K562 (cell line): ENCODE measurements at regions not wholly inside any gene's neighbourhood (a gene's known extent, or its start where the extent isn't known, plus 50 kb on each side); places are given as distances from the start of the nearest gene placed in this dataset.

ENCODE experiments used
- ATAC-seq: fragments of 200-7000 bp; cut with Tn5 transposase; 3 replicates; pipeline ENCODE4 v1.9.1; 2020; ENCODE audit warnings: moderate library complexity
- BruUV-seq: library from RNA; stranded (reverse); fragments of 400-500 nt; replicated peaks from 2 replicates; lab custom pipeline; 2021; lab: Mats Ljungman, UMichigan
- CTCF ChIA-PET: fragments of 300-600 bp; formaldehyde crosslinking; extraction: SDS; loops from one replicate; lab custom pipeline; 2021; ENCODE audit warnings: low intra/inter-chr PET ratio; lab: Yijun Ruan, JAX
- POLR2A ChIA-PET: fragments of 300-600, 350-650 bp; sonication (Branson Sonifier 250); formaldehyde crosslinking; extraction: SDS; loops from one replicate; lab custom pipeline; 2021; ENCODE audit warnings: antibody characterized with exemption, inconsistent platforms; lab: Yijun Ruan, JAX
- DNase-seq, 4 experiments: peaks; one replicate each; pipeline versions ENCODE4 v3.0.0 to v3.0.0-alpha.2; 2011 to 2018; ENCODE audit warnings: low spot score in 3 of 4, mixed read lengths in 3 of 4; ENCODE audit errors: extremely low read depth in 1 of 4
- FAIRE-seq: peaks from 2 replicates; lab custom pipeline; 2011; peaks lifted over from hg19 to GRCh38; lab: Jason Lieb, UNC
- H2AFZ ChIP-seq: 2 replicates; pipeline ENCODE4 v1.6.0; 2011; ENCODE audit warnings: low read depth, low read length, control low read depth, inconsistent platforms
- H3K27ac ChIP-seq: fragments of 200-600 bp; 3 replicates; pipeline ENCODE4 v1.8.0; 2011; ENCODE audit warnings: low read depth, mild to moderate bottlenecking, control low read depth, inconsistent platforms, low read length, moderate library complexity, mixed read lengths; ENCODE audit errors: extremely low read depth
- H3K27me3 ChIP-seq, 2 experiments: fragments of 300-600 bp in 1 of 2; 2 replicates in 1 of 2; 3 replicates in 1 of 2; pipeline versions ENCODE4 v1.6.0 to v1.8.0; 2011; ENCODE audit warnings: inconsistent platforms in 2 of 2, low read length in 2 of 2, mild to moderate bottlenecking in 1 of 2, mixed read lengths in 1 of 2, moderate library complexity in 1 of 2; ENCODE audit not compliant: control insufficient read depth in 2 of 2, insufficient read depth in 2 of 2
- H3K36me3 ChIP-seq: fragments of 300-600 bp; 3 replicates; pipeline ENCODE4 v1.8.0; 2011; ENCODE audit warnings: mild to moderate bottlenecking, low read length, inconsistent platforms; ENCODE audit not compliant: control insufficient read depth, insufficient read depth
- H3K4me1 ChIP-seq, 2 experiments: fragments of 200-600 bp in 1 of 2; replicated peaks in 1 of 2; 2 replicates in 1 of 2; 3 replicates in 1 of 2; pipeline versions ENCODE4 v1.5.1 to v1.8.0; 2011; ENCODE audit warnings: inconsistent platforms in 2 of 2, low read length in 2 of 2, mild to moderate bottlenecking in 1 of 2, mixed read lengths in 1 of 2, moderate library complexity in 1 of 2; ENCODE audit not compliant: control insufficient read depth in 2 of 2, insufficient read depth in 2 of 2
- H3K4me2 ChIP-seq: 2 replicates; pipeline ENCODE4 v1.6.1; 2011; ENCODE audit warnings: low read length, control low read depth, inconsistent platforms, mixed read lengths; ENCODE audit not compliant: insufficient read depth
- H3K4me3 ChIP-seq: fragments of 200-600 bp; sonication (generic), shearing (Covaris generic); 2 replicates; pipeline ENCODE4 v1.5.1; 2016; ENCODE audit warnings: control low read depth, inconsistent platforms
- H3K79me2 ChIP-seq: fragments of 200-600 bp; 3 replicates; pipeline ENCODE4 v1.8.0; 2011; ENCODE audit warnings: low read length, inconsistent platforms; ENCODE audit not compliant: control insufficient read depth, insufficient read depth
- H3K9ac ChIP-seq, 2 experiments: 2 replicates each; pipeline versions ENCODE4 v1.6.0 to v1.6.1; 2011; ENCODE audit warnings: low read depth in 2 of 2, low read length in 2 of 2, control low read depth in 1 of 2, inconsistent platforms in 1 of 2, mild to moderate bottlenecking in 1 of 2, mixed read lengths in 1 of 2; ENCODE audit not compliant: insufficient read depth in 1 of 2
- H3K9me1 ChIP-seq: one replicate; pipeline ENCODE4 v1.6.0; 2011; ENCODE audit warnings: inconsistent platforms, mild to moderate bottlenecking, low read length, moderate library complexity; ENCODE audit not compliant: control insufficient read depth, insufficient read depth
- H3K9me3 ChIP-seq: replicated peaks from 2 replicates; pipeline ENCODE4 v1.5.1; 2011; ENCODE audit warnings: low read depth, low read length, inconsistent platforms; ENCODE audit not compliant: control insufficient read depth, insufficient read depth
- H4K20me1 ChIP-seq: replicated peaks from 2 replicates; pipeline ENCODE4 v1.6.1; 2011; ENCODE audit warnings: low read length, inconsistent platforms, mixed read lengths; ENCODE audit not compliant: control insufficient read depth, insufficient read depth
- HLTF ChIP-seq: fragments of 450-650 bp; IDR thresholded peaks from 2 replicates; pipeline ENCODE4 v1.6.1; 2016
- STAG1 ChIP-seq: sonication (generic); formaldehyde crosslinking; IDR thresholded peaks from 2 replicates; pipeline ENCODE4 v1.5.0; 2020; ENCODE audit warnings: missing genetic modification reagents, borderline replicate concordance
- WGBS: fragments of 100-300 bp; shearing (Covaris generic); methylation state at CpG from one replicate; pipeline ENCODE4 v1.1.6; 2016; ENCODE audit warnings: low coverage, mixed read lengths; ENCODE audit not compliant: insufficient coverage; ENCODE audit errors: missing lambda C conversion rate; 5-methylcytosine and 5-hydroxymethylcytosine counted together
- in situ Hi-C: fragments of 300-500 bp; cut with MboI; formaldehyde crosslinking; loops from 4 replicates; pipeline ENCODE4 v1.15.0; 2018; ENCODE audit warnings: inconsistent platforms, mixed read lengths
- intact Hi-C: fragments of 100-400 bp; cut with micrococcal nuclease; formaldehyde crosslinking; loops from 2 replicates; pipeline ENCODE4 v1.14.2; 2022
- TF ChIP-seq, protein P1 (sequence below): fragments of 250-450 bp; sonication (Bioruptor Pico); IDR thresholded peaks from 2 replicates; pipeline ENCODE4 v1.5.1; 2021; ENCODE audit warnings: mild to moderate bottlenecking

DNA sequence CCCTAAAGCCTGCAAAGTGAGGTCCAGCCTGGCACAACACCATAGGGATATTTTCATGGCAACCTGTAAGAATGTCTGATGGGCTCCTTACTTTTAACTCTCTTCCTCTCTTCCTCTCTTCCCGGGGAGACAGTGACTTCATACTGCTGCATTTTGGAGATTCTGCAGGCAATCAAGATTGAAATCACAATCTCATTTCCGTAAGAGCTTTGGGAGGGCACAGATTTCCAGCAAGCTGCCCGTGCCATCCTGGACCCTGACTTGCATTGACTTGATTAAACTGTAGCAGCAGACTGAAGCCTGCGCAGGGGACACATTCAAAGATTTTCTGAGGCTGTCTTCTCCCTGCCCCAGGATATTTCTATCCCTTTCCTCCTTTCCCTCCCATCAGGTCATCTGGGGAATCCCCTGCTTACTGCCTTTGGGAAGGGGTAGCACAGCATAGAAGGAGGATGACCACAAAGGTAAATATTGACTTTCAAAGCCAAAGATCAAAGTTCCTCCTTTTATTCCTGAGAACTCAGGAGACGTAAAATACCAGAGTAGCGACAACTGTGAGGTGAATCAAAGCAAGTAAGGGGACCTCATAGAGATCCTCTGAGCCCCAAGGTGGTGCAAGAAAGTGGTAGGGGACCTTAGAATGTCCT is 504.0 kb upstream of the ARID1B start:
- Histone ChIP-seq H3K9me3 (no peaks in the 10 kb centered on the region), H3K79me2 (no peaks in the 10 kb centered on the region), H3K36me3 (no peaks in the 10 kb centered on the region), H3K9me1 (no peaks in the 10 kb centered on the region), H3K27me3 (no peaks in the 10 kb centered on the region), H2AFZ (no peak overlapping the region), H3K9ac (no peak overlapping the region)
- ATAC-seq (no peak), FAIRE-seq (no peak), DNase-seq (no peak)
- ChIA-PET POLR2A (no interaction called here), CTCF (no interaction called here)
- intact Hi-C loops (no loop called here), in situ Hi-C loops (no loop called here)
- under 1% methylated on average over 6 of the region's 6 CpGs for WGBS
- no TSS peak for BruUV-seq
- TF ChIP-seq, protein P1, sequence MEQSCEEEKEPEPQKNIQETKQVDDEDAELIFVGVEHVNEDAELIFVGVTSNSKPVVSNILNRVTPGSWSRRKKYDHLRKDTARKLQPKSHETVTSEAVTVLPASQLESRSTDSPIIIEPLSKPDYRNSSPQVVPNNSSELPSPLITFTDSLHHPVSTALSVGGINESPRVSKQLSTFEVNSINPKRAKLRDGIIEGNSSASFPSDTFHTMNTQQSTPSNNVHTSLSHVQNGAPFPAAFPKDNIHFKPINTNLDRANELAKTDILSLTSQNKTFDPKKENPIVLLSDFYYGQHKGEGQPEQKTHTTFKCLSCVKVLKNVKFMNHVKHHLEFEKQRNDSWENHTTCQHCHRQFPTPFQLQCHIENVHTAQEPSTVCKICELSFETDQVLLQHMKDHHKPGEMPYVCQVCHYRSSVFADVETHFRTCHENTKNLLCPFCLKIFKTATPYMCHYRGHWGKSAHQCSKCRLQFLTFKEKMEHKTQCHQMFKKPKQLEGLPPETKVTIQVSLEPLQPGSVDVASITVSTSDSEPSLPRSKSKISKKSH (CRISPR knock-in tag), result no peak
- TF ChIP-seq HLTF, result no peak
- no peak for TF ChIP-seq STAG1 (CRISPR knock-in tag)
- TF ChIP-seq, all 486 proteins: peak for 0
- H3K4me2 ChIP-seq, result no peak overlapping the region
- H3K4me3 ChIP-seq, result no peak overlapping the region
- no peaks in the 10 kb centered on the region for H3K4me1 ChIP-seq
- no peaks in the 10 kb centered on the region for H4K20me1 ChIP-seq
- H3K27ac ChIP-seq, result no peak overlapping the region
